Colonic mucosa (tissue), 4 donors: ENCODE measurements at regions not wholly inside any gene's neighbourhood (a gene's known extent, or its start where the extent isn't known, plus 50 kb on each side); places are given as distances from the start of the nearest gene placed in this dataset.
A peak's percentile ranks its signal among the peaks of the same experiment; 100 is the strongest.

Experiments used
- DNase-seq: peaks from one replicate; pipeline ENCODE4 v3.0.0-alpha.2; 2020
- H3K27ac ChIP-seq: fragments of 200-600 bp; one replicate; pipeline ENCODE4 v1.8.0; 2021
- H3K27me3 ChIP-seq: fragments of 200-600 bp; one replicate; pipeline ENCODE4 v1.8.0; 2021
- H3K36me3 ChIP-seq: fragments of 200-600 bp; one replicate; pipeline ENCODE4 v1.8.0; 2021
- H3K4me1 ChIP-seq: fragments of 200-600 bp; one replicate; pipeline ENCODE4 v1.8.0; 2021; ENCODE audit warnings: mild to moderate bottlenecking
- H3K4me3 ChIP-seq: fragments of 200-600 bp; one replicate; pipeline ENCODE4 v1.8.0; 2021
- H3K9ac ChIP-seq, 2 donors: one replicate each; pipeline ENCODE4 v1.7.0; 2013; ENCODE audit warnings: control low read depth in 2 of 2, low read depth in 2 of 2, low read length in 2 of 2
- H3K9me3 ChIP-seq: fragments of 200-600 bp; one replicate; pipeline ENCODE4 v1.8.0; 2021
- CTCF ChIP-seq: fragments of 200-600 bp; IDR thresholded peaks from one replicate; pipeline ENCODE4 v1.8.0; 2022; ENCODE audit warnings: antibody characterized with exemption, mild to moderate bottlenecking
- intact Hi-C: fragments of 100-400 bp; cut with DNase I; formaldehyde crosslinking; loops from one replicate; pipeline ENCODE4 v1.14.1; 2022
- donor health status: healthy.
- donor health status: DM: no; HTN: no; CAD: no.
- donor health status: DM: no; HTN: no; CAD: no.

GRCh38 chr14:103196716-103197115 lies 73.5 kb downstream of the TNFAIP2 start:
- Histone ChIP-seq H3K9me3 (no peaks in the 10 kb centered on the region), H3K27me3 (no peaks in the 10 kb centered on the region), H3K4me3 (no peak overlapping the region), H3K27ac (no peak overlapping the region), H3K9ac (no peak overlapping the region), H3K36me3 (no peaks in the 10 kb centered on the region), H3K4me1 (no peaks in the 10 kb centered on the region)
- DNase-seq: no peak
- intact Hi-C loops: no loop called here
- no peak for TF ChIP-seq CTCF

- no peak for TF ChIP-seq CTCF
- Histone ChIP-seq H3K9me3 (no peaks in the 10 kb centered on the region), H3K27me3 (no peaks in the 10 kb centered on the region), H3K4me3 (no peak overlapping the region), H3K36me3 (no peaks in the 10 kb centered on the region), H3K9ac (no peak overlapping the region), H3K27ac (peak overlapping the region; percentile 51), H3K4me1 (no peaks in the 10 kb centered on the region)
- DNase-seq: no peak
- intact Hi-C loops: no loop called here
These were observed 75.2 kb downstream of the TNFAIP2 start for GRCh38 chr14:103198131-103199105.

- Histone ChIP-seq H3K9me3 (no peaks in the 10 kb centered on the region), H3K4me1 (no peaks in the 10 kb centered on the region), H3K9ac (no peak overlapping the region), H3K27me3 (no peaks in the 10 kb centered on the region), H3K36me3 (no peaks in the 10 kb centered on the region), H3K27ac (peak overlapping the region; percentile 51), H3K4me3 (no peak overlapping the region)
- intact Hi-C loops: no loop called here
- no peak for TF ChIP-seq CTCF
- no peak for DNase-seq
These were observed 75.9 kb downstream of the TNFAIP2 start for GRCh38 chr14:103199124-103199523.

- intact Hi-C loops: no loop called here
- no peaks in the 10 kb centered on the region for H3K36me3 ChIP-seq
- no peaks in the 10 kb centered on the region for H3K4me1 ChIP-seq
- no peak overlapping the region for H3K9ac ChIP-seq
- no peak overlapping the region for H3K4me3 ChIP-seq
- DNase-seq: no peak
- H3K27me3 ChIP-seq: no peaks in the 10 kb centered on the region
- TF ChIP-seq CTCF: no peak
- no peak overlapping the region for H3K27ac ChIP-seq
- H3K9me3 ChIP-seq: no peaks in the 10 kb centered on the region
These were observed 78.5 kb downstream of the TNFAIP2 start for GRCh38 chr14:103201801-103202200.

- Histone ChIP-seq H3K9ac (no peak overlapping the region), H3K27me3 (peaks cover 9% of the 10 kb centered on the region), H3K4me3 (no peak overlapping the region), H3K27ac (no peak overlapping the region), H3K4me1 (no peaks in the 10 kb centered on the region), H3K9me3 (no peaks in the 10 kb centered on the region), H3K36me3 (no peaks in the 10 kb centered on the region)
- intact Hi-C loops: no loop called here
- DNase-seq: no peak
- no peak for TF ChIP-seq CTCF
These were observed 81.7 kb downstream of the TNFAIP2 start for GRCh38 chr14:103204852-103205540.
